ENCODE measurements at regions not wholly inside any gene's neighbourhood (a gene's known extent, or its start where the extent isn't known, plus 50 kb on each side); places are given as distances from the start of the nearest gene placed in this dataset.

GRCh38 chr3:30097022-30097650, 509.3 kb upstream of the TGFBR2 start:
- Mint-ChIP-seq H3K36me3 (peaks cover 4% of the 10 kb centered on the region), H3K27ac (no peak overlapping the region), H3K9me3 (peaks cover 10% of the 10 kb centered on the region), H3K4me3 (no peak overlapping the region), H3K27me3 (peaks cover 12% of the 10 kb centered on the region), H3K4me1 (ENCODE audit: low read depth) (peaks cover 3% of the 10 kb centered on the region)
- intact Hi-C loops (cut with micrococcal nuclease): no loop called here
- ChIA-PET POLR2A (interaction anchor here (0.5 kb wide), 1 partner anchor 1693 kb away, joined by 3 read pairs; no protein-coding TSS in a partner anchor), CTCF (interaction anchor here (0.6 kb wide), 1 partner anchor 1632 kb away, joined by 3 read pairs; no protein-coding TSS in a partner anchor)
- no peak for DNase-seq

DNA sequence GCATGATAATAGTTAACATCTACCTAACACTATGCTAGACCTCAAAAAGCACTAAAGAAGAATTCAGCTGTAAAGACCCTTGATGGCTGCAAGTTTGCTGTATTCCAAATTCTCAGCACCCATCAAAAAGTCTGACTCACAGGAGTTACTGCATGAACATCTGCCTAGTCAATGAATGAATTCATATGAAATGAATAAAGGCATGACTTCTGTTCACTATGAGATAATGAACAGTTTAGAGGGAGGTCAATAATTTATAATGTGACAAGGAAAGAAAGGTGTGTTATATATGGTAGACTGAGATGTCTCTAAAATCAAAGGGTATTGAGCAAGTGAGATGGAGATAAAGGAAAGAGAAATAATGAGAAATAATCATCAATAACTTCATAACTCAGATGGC, 508.2 kb upstream of the TGFBR2 start:
- peaks cover 4% of the 10 kb centered on the region for H3K36me3 Mint-ChIP-seq
- POLR2A ChIA-PET: no interaction called here
- H3K9me3 Mint-ChIP-seq: peaks cover 10% of the 10 kb centered on the region
- CTCF ChIA-PET: no interaction called here
- no peak overlapping the region for H3K4me3 Mint-ChIP-seq
- H3K4me1 Mint-ChIP-seq (ENCODE audit: low read depth): peaks cover 3% of the 10 kb centered on the region
- intact Hi-C loops (cut with micrococcal nuclease): no loop called here
- no peak overlapping the region for H3K27ac Mint-ChIP-seq
- peaks cover 6% of the 10 kb centered on the region for H3K27me3 Mint-ChIP-seq
- no peak for DNase-seq

DNA sequence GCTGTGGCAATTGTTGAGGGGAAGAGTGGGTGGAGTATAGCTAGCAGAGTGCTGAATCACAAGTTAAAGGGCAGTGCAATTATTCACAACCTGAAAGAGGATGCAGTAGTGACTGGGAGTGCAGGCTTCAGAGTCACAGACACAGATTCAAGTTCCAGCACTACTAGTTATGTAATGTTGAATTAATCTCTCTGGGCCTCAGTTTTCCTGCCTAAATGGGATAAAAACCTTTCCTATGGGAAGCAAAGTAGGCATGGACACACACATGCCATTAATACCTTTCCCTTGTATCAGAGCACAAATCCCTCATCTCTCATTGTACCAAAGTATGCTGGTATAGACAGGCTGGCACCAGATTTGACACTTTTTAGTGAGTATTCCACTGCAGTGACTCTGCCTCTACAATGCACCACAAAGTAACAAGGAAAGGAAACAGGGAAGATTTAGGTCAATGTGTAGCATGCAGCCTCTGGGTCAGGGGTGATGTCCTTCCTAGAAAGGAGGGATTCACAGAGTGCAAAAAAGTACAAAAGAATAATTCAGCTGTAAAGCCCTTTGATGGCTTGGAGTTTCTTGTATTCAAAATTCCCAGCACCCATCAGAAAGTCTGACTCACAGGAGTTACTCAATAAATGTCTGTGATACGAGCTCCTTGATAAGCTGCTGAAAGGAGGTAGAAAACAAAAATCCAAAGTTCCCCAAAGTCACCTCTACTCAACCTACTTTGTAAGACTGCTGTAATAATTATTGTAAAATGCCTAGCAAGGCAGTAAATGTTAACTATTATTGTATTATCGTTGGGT, 507.5 kb upstream of the TGFBR2 start:
- intact Hi-C loops (cut with micrococcal nuclease): no loop called here
- peaks cover 4% of the 10 kb centered on the region for H3K36me3 Mint-ChIP-seq
- no peak for DNase-seq
- ChIA-PET CTCF (interaction anchor here (1.4 kb wide), 1 partner anchor 100 kb away, joined by 4 read pairs; no protein-coding TSS in a partner anchor), POLR2A (no interaction called here)
- peaks cover 4% of the 10 kb centered on the region for H3K27me3 Mint-ChIP-seq
- peaks cover 10% of the 10 kb centered on the region for H3K9me3 Mint-ChIP-seq
- H3K4me1 Mint-ChIP-seq (ENCODE audit: low read depth): peaks cover 3% of the 10 kb centered on the region
- no peak overlapping the region for H3K27ac Mint-ChIP-seq
- no peak overlapping the region for H3K4me3 Mint-ChIP-seq

DNA sequence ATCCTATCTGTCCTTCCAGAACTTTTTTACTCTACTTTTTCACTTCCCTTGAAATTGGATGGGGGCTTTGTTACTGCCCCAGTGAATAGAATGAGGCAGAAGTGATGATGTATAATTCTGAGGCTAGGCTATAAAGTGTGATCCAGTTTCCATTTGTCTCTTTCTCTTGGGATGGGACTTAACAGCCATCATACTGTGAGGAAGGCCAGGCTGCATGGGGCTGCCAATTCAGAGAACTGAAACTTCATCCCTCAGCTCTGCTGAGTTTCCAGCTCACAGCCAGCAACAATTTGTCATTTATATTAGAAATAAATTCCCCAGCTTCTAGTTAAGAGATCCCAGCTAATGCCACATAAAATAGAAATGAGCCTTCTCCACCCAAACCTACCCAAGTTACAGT, 504.0 kb upstream of the TGFBR2 start:
- Mint-ChIP-seq H3K27me3 (peaks cover 12% of the 10 kb centered on the region), H3K4me3 (no peak overlapping the region), H3K27ac (no peak overlapping the region), H3K4me1 (ENCODE audit: low read depth) (peaks cover 3% of the 10 kb centered on the region), H3K36me3 (no peaks in the 10 kb centered on the region), H3K9me3 (peaks cover 8% of the 10 kb centered on the region)
- intact Hi-C loops (cut with micrococcal nuclease): no loop called here
- ChIA-PET CTCF (interaction anchor here (0.8 to 1.2 kb wide), 2 partner anchors 60 to 96 kb away, joined by 3 to 4 read pairs; no protein-coding TSS in a partner anchor), POLR2A (no interaction called here)
- no peak for DNase-seq

- peaks cover 3% of the 10 kb centered on the region for H3K4me1 Mint-ChIP-seq (ENCODE audit: low read depth)
- POLR2A ChIA-PET: no interaction called here
- H3K36me3 Mint-ChIP-seq: no peaks in the 10 kb centered on the region
- no peak overlapping the region for H3K4me3 Mint-ChIP-seq
- H3K27ac Mint-ChIP-seq: no peak overlapping the region
- DNase-seq: no peak
- peaks cover 12% of the 10 kb centered on the region for H3K27me3 Mint-ChIP-seq
- peaks cover 8% of the 10 kb centered on the region for H3K9me3 Mint-ChIP-seq
- CTCF ChIA-PET: interaction anchor here (1.2 kb wide), 1 partner anchor 95 kb away, joined by 4 read pairs; no protein-coding TSS in a partner anchor
- intact Hi-C loops (cut with micrococcal nuclease): no loop called here
Measured at GRCh38 chr3:30103186-30103585, 503.2 kb upstream of the TGFBR2 start.

GRCh38 chr3:30107531-30107930, 498.9 kb upstream of the TGFBR2 start:
- DNase-seq: no peak
- Mint-ChIP-seq H3K27ac (no peak overlapping the region), H3K36me3 (no peaks in the 10 kb centered on the region), H3K27me3 (peaks cover 10% of the 10 kb centered on the region), H3K4me1 (ENCODE audit: low read depth) (no peaks in the 10 kb centered on the region), H3K4me3 (no peak overlapping the region), H3K9me3 (peaks cover 8% of the 10 kb centered on the region)
- ChIA-PET POLR2A (no interaction called here), CTCF (interaction anchor here (1.0 to 2.2 kb wide), 2 partner anchors 91 to 586 kb away, joined by 3 to 6 read pairs; no protein-coding TSS in a partner anchor)
- intact Hi-C loops (cut with micrococcal nuclease): no loop called here

DNA sequence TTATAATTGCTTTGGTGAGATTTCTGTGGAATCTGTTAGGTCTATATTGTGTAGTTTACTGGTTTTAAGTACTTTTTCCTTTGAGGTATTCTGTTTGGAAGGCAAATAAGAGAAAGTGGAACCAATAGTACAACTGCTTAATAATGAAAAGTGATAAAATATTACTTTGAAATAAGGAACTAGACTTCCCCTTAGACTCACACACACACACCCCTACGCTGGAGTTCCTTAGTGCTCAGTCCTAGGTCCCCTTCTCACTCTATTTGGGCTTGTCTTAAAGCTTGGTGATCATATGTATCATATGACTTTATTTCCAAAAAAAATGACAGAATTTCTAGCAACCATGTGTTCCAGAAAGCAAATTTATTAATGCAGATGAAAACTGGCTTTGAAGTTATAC, 494.0 kb upstream of the TGFBR2 start:
- DNase-seq: no peak
- no peaks in the 10 kb centered on the region for H3K36me3 Mint-ChIP-seq
- H3K9me3 Mint-ChIP-seq: no peaks in the 10 kb centered on the region
- ChIA-PET CTCF (interaction anchor here (1.4 to 1.6 kb wide), 3 partner anchors 86 to 636 kb away, joined by 6 to 10 read pairs (median 8); no protein-coding TSS in a partner anchor), POLR2A (no interaction called here)
- no peak overlapping the region for H3K27ac Mint-ChIP-seq
- H3K4me1 Mint-ChIP-seq (ENCODE audit: low read depth): peaks cover 3% of the 10 kb centered on the region
- H3K4me3 Mint-ChIP-seq: no peak overlapping the region
- intact Hi-C loops (cut with micrococcal nuclease): loop anchor here (2.0 kb wide), 1 partner anchor 580 kb away; no protein-coding TSS in a partner anchor
- H3K27me3 Mint-ChIP-seq: no peaks in the 10 kb centered on the region

- Mint-ChIP-seq H3K27ac (no peak overlapping the region), H3K36me3 (no peaks in the 10 kb centered on the region), H3K4me1 (ENCODE audit: low read depth) (peaks cover 3% of the 10 kb centered on the region), H3K4me3 (no peak overlapping the region), H3K9me3 (no peaks in the 10 kb centered on the region), H3K27me3 (no peaks in the 10 kb centered on the region)
- DNase-seq: no peak
- ChIA-PET CTCF (interaction anchor here (1.0 to 2.9 kb wide), 6 partner anchors 85 to 656 kb away, joined by 3 to 37 read pairs (median 6); partner anchors contain the start of gene TGFBR2), POLR2A (no interaction called here)
- intact Hi-C loops (cut with micrococcal nuclease): loop anchor here (1.0 to 2.0 kb wide), 3 partner anchors 86 to 638 kb away; no protein-coding TSS in a partner anchor
Measured at GRCh38 chr3:30112902-30113484, 493.4 kb upstream of the TGFBR2 start.

DNA sequence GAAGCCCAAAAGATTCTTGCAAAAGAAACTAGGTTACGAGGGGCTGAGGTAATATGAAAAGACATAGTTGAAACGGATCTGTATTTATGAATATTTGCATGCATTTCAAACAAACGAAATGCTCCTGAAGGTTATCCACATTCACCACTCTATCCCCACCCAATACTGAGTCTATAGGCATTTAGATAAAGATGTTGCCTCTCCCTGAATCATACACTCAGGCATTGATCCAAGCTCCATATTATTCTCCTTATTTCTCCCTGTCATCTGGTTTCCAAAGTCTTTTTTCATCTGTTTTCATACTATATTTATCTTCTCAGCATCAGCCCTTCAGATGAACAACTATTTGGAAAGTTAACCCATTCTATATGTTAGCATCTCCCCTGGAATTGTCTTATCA, 492.5 kb upstream of the TGFBR2 start:
- Mint-ChIP-seq H3K36me3 (no peaks in the 10 kb centered on the region), H3K27ac (no peak overlapping the region)

DNA sequence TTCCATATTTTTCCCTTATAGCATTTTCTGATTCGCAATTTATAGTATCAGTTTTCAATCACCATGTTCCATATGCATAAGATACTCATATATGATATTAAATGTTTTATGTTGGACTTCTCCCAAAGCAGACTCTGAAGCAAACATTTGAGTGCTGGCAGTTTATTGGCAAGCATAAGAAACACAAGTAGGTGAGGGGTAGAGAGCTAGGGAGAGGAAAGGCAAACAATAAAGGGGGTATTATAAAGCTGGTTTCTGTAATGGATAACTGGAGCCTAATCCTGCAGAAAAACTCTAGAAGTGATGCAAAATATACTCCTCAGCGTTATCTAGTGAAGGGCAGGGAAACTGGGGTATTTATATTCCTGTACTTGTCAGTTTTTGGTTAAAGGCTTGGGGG, 491.5 kb upstream of the TGFBR2 start:
- intact Hi-C loops (cut with micrococcal nuclease): no loop called here
- H3K4me3 Mint-ChIP-seq: no peak overlapping the region
- DNase-seq: no peak
- H3K27me3 Mint-ChIP-seq: peaks cover 1% of the 10 kb centered on the region
- peaks cover 3% of the 10 kb centered on the region for H3K4me1 Mint-ChIP-seq (ENCODE audit: low read depth)
- H3K36me3 Mint-ChIP-seq: no peaks in the 10 kb centered on the region
- ChIA-PET POLR2A (no interaction called here), CTCF (interaction anchor here (2.9 kb wide), 1 partner anchor 83 kb away, joined by 37 read pairs; no protein-coding TSS in a partner anchor)
- H3K27ac Mint-ChIP-seq: no peak overlapping the region
- no peaks in the 10 kb centered on the region for H3K9me3 Mint-ChIP-seq

More for the DNA sequence above, 492.5 kb upstream of the TGFBR2 start:
- ChIA-PET POLR2A (no interaction called here), CTCF (interaction anchor here (0.5 to 2.9 kb wide), 6 partner anchors 84 to 655 kb away, joined by 3 to 37 read pairs (median 4); partner anchors contain the start of gene TGFBR2)
- Mint-ChIP-seq H3K9me3 (no peaks in the 10 kb centered on the region), H3K4me3 (no peak overlapping the region), H3K27me3 (no peaks in the 10 kb centered on the region), H3K4me1 (ENCODE audit: low read depth) (peaks cover 3% of the 10 kb centered on the region)
- intact Hi-C loops (cut with micrococcal nuclease): loop anchor here (1.0 to 2.0 kb wide), 3 partner anchors 85 to 637 kb away; no protein-coding TSS in a partner anchor
- DNase-seq: no peak

- no peak overlapping the region for H3K4me3 Mint-ChIP-seq
- no peaks in the 10 kb centered on the region for H3K36me3 Mint-ChIP-seq
- POLR2A ChIA-PET: no interaction called here
- peaks cover 3% of the 10 kb centered on the region for H3K27me3 Mint-ChIP-seq
- intact Hi-C loops (cut with micrococcal nuclease): no loop called here
- CTCF ChIA-PET: no interaction called here
- no peak for DNase-seq
- no peaks in the 10 kb centered on the region for H3K4me1 Mint-ChIP-seq (ENCODE audit: low read depth)
- no peak overlapping the region for H3K27ac Mint-ChIP-seq
- H3K9me3 Mint-ChIP-seq: no peaks in the 10 kb centered on the region
Measured at GRCh38 chr3:30122359-30122758, 484.0 kb upstream of the TGFBR2 start.

- POLR2A ChIA-PET: no interaction called here
- Mint-ChIP-seq H3K4me1 (ENCODE audit: low read depth) (no peaks in the 10 kb centered on the region), H3K9me3 (peaks cover 5% of the 10 kb centered on the region), H3K27ac (no peak overlapping the region), H3K4me3 (no peak overlapping the region), H3K27me3 (peaks cover 3% of the 10 kb centered on the region), H3K36me3 (no peaks in the 10 kb centered on the region)
- intact Hi-C loops (cut with micrococcal nuclease): no loop called here
- CTCF ChIA-PET: no interaction called here
- DNase-seq: no peak
Measured at GRCh38 chr3:30123224-30123623, 483.2 kb upstream of the TGFBR2 start.

Measured in activated CD4-positive, alpha-beta memory T cell treated with anti-CD3 and anti-CD28 coated beads for 36 hours (primary cell).